Putamen (tissue), 1 donor: ENCODE measurements at regions not wholly inside any gene's neighbourhood (a gene's known extent, or its start where the extent isn't known, plus 50 kb on each side); places are given as distances from the start of the nearest gene placed in this dataset.

Source experiments
- DNase-seq: peaks from one replicate; pipeline ENCODE4 v3.0.0-alpha.2; 2016; ENCODE audit warnings: low spot score

GRCh38 chr7:126378642-126379041 is 874.1 kb downstream of the GRM8 start:
- DNase-seq = no peak

- no peak for DNase-seq
These were observed 882.6 kb downstream of the GRM8 start for GRCh38 chr7:126370038-126370668.

DNA sequence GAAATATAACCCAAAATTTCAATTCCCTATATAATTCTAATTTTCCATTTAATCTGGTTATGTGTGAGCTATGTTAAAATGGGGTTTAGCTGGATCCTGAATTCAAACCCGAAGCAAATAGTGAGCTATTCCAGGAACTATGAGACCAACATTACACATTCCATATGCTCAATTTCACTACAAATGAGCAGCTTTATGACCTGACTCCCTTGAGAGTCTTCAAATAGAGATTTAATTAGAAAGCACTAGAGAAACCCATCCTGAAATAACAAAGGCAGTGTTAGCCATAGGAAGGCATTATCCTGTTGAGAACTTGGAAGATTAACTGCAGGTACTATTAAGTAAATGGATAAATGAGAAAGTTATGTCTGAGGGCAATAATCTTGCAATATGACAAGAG is 890.0 kb downstream of the GRM8 start:
- no peak for DNase-seq

DNA sequence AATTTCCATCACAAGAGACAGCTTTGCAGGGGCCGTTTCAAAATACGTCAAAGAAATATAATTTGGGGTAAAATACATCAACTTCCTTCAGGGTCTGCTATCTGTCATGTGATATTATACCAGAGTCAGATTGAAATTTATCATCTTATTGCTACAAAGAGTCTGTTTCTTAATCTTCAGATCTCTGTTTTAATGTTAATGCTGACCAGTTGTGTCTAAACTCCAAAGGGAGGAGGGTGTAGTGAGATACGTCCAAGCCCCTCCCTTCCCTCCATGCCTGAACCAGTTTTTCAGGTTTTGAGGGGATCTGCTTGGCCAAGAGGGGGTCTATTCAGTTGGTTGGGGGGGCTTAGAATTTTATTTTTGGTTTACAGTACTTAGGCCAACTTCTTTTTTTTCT is 891.6 kb downstream of the GRM8 start:
- no peak for DNase-seq

DNA sequence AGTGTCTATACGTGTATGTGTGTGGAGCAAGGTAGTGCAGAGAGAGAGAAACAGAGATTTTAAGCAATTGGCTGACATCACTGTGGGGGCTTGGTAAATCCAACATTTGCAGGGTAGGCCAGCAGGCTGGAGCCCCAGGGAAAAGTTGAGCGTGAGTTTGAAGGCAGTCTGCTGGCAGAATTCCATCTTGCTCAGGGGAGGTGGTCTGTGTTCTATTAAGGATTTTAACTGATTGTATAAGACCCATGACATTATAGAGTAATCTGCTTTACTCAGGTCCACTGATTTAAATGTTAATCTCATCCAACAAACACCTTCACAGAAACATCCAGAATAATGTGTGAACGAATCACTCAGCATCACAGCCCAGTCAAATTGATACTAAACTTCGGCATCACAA is 912.9 kb downstream of the GRM8 start:
- DNase-seq = no peak

DNA sequence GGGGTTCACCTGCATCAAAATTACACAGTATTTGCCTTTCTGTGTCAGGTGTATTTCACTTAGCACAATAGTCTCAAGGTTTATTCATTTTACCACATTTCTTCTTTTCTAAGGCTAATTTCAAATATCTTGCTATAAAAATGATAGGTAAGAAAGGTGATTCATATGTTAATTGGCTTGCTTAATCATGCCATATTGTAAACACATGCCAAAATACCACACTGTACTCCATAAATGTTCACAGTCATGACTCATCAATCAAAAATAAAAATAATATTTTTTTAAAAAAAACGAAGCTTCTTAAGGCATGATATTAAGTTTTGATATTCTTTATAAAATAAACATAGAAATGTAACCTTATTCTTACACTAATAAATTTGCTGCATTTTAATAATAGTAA is 947.1 kb downstream of the GRM8 start:
- DNase-seq = no peak

- no peak for DNase-seq
These were observed 948.8 kb downstream of the GRM8 start for GRCh38 chr7:126303926-126304325.

- no peak for DNase-seq
These were observed 950.1 kb downstream of the GRM8 start for GRCh38 chr7:126302639-126303038.

GRCh38 chr7:126286317-126286716 is 966.4 kb downstream of the GRM8 start:
- DNase-seq = no peak

- DNase-seq = no peak
These were observed 1016.5 kb downstream of the GRM8 start for GRCh38 chr7:126236261-126236660.

DNA sequence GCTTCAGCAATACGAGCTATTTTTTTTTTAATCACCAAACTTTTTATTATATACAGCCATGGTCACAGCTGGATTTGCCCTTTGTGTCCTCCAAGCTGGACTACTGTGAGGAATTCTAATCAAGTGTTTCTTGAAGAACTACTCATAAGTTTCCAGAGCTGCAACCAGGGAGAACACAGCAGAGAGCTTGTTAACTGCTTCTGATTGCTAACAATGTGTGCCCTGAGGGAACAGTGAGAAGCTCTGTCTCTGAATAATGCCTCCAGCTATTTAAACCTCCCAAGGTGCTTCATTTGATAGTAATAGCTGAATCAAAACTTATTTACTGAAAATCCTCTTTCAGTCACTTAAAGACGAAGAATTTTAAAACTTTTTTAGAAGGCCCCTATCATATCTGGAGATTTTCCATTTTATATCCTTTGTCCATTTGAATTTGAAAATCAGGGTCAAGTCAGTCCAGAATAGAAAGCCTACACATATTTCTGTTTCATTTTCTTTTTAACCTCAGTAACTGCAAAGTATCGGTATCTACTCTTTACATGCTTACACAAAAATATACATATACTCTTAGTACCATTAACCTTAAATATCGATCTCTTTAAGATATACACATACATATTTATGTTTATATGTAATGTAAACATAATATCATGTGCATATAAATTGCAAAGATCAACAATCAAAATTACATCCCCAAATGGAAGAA is 1024.2 kb downstream of the GRM8 start:
- no peak for DNase-seq

- DNase-seq = no peak
These were observed 1025.1 kb downstream of the GRM8 start for GRCh38 chr7:126227643-126228042.

GRCh38 chr7:126227055-126227454 is 1025.7 kb downstream of the GRM8 start:
- no peak for DNase-seq

DNA sequence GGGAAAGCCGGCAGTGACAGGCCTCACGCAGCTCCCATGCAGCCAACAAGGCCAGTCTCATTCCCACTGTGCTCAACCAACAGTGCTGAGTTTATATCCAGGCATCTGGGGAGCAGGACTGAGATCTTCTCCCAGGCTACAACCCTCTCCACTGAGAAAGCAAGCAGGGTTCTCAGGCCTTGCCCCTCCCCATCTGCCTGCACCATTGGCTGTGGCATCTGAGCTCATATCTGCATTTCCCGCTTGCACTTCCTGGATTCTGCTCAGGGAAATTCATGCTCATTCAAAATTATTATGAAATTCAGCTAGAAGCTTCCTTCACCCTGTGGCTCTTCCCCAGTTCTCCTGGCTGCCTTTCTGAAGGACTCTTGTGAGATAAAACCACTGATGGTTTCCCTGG is 1029.0 kb downstream of the GRM8 start:
- no peak for DNase-seq

DNA sequence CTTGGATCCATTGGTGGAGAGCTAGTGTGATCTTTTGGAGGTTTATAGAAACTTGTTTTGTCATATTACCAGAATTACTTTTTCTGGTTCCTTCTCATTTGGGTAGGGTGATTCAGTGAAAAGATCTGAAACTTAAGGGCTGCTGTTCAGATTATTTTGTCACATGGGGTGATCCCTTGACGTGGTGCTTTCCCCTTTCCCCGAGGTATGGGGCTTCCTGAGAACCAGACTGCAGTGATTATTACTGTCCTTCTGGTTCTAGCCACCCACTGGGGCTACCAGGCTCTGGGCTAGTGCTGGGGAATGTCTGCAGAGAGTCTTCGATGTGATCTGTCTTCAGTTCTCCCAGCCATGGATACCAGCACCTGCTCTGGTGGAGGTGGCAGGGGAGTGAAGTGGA is 1030.0 kb downstream of the GRM8 start:
- no peak for DNase-seq

DNA sequence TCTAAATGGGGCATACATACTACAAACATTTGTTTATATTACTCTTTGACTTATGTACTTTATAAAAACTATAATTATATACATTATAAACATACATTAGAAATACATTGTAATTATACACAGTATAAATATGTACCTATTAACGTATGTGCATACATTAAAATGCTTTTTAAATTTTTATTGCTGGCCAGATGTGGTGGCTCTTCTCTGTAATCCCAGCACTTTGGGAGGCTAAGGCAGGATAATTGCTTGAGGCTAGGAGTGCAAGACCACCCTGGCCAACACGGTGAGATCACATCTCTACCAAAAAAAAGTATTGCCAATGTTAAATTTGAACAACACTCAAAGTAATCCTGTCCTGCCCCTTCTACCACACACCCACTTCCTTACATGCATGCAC is 1037.0 kb downstream of the GRM8 start:
- no peak for DNase-seq

DNA sequence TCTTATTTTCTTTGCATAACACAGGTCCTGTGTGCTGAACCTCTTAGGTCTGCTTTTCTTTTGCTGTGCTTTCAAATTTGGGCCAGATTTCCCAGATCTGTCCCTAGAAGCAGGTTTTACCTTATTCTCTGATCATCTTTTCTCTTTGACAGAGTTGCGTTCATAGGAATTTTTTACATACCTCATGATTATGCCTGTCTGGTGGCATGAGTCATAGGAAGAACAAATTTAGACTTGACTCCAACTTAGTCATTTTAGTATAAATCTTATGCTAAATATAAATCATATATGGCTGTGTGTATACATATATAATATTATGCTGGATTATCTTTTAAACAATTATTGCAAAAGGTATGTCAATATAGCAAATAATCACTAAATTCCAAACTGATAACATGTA is 1038.9 kb downstream of the GRM8 start:
- peak; percentile 39 for DNase-seq

- no peak for DNase-seq
These were observed 1040.9 kb downstream of the GRM8 start for GRCh38 chr7:126211875-126212274.

- peak; percentile 28 for DNase-seq
These were observed 1042.0 kb downstream of the GRM8 start for GRCh38 chr7:126210707-126211106.

DNA sequence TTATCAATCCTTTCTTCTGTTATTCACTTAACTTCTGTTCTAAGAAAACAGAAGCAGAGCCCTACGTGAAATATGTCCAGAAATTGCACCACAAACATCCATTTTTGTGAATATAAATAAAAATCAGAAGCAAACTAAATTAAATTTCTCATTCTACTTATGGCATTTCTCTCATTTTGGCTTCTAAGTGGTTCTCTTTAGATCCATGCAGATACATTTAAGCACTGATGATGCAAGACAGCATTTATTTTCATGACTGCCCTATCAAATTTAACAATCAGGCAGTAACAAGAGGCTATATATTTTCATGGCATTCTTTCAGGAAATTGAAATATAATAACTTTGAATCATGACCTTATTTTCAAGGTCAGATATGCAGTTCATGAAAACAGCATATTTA is 1049.6 kb downstream of the GRM8 start:
- no peak for DNase-seq

DNA sequence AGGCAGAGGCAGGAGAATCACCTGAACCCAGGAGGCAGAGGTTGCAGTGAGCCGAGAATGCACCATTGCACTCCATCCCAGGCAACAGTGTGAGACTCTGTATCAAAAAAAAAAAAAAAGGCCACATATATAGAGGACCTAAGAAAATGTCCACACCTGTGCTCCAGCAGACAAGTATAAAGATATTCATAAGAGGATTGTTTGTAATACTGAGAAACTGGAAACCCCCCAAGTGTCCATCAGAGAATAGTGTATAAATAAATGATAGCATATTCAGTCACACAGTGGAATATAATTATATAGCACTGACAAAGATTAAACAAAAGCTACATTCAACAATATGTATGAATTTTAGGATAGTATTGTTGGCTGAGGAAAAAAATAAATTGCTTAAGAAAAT is 1050.6 kb downstream of the GRM8 start:
- no peak for DNase-seq

DNA sequence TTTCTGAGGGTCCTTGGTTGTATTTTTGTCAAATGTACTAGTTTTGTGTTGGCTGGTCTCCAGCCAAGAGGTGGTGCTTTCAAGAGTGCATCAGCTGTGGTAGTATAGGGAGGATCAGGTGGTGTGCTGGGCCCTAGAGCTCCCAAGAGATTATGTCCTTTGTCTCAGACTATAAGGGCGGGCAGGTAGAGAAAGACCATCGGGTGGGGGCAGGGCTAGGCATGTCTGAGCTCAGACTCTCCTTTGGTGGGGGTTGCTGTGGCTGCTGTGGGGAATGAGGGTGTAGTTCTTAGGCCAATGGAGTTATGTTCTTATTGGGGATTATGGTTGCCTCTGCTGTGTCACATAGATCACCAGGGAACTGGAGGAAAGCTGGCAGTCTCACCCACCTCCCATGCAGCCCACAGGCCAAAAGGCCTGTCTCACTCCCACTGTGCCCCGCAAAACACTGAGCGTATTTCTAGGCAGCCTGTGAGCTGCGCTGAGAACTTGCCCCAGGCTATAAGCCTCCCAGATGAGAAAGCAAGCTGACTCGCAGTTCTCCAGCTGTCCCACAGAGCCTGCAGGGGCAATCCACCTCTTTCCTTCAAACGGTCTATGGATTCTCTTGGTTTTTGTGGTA is 1066.7 kb downstream of the GRM8 start:
- DNase-seq = no peak

GRCh38 chr7:126179916-126180315 is 1072.8 kb downstream of the GRM8 start:
- DNase-seq = no peak

- DNase-seq = no peak
These were observed 1073.9 kb downstream of the GRM8 start for GRCh38 chr7:126178865-126179264.
